ENCODE measurements at regions not wholly inside any gene's neighbourhood (a gene's known extent, or its start where the extent isn't known, plus 50 kb on each side); places are given as distances from the start of the nearest gene placed in this dataset.
"Not testable (repeated sequence)": the region's sequence is repeated elsewhere in the genome, so short reads cannot be mapped to it uniquely, and the experiment has no call there.

DNA sequence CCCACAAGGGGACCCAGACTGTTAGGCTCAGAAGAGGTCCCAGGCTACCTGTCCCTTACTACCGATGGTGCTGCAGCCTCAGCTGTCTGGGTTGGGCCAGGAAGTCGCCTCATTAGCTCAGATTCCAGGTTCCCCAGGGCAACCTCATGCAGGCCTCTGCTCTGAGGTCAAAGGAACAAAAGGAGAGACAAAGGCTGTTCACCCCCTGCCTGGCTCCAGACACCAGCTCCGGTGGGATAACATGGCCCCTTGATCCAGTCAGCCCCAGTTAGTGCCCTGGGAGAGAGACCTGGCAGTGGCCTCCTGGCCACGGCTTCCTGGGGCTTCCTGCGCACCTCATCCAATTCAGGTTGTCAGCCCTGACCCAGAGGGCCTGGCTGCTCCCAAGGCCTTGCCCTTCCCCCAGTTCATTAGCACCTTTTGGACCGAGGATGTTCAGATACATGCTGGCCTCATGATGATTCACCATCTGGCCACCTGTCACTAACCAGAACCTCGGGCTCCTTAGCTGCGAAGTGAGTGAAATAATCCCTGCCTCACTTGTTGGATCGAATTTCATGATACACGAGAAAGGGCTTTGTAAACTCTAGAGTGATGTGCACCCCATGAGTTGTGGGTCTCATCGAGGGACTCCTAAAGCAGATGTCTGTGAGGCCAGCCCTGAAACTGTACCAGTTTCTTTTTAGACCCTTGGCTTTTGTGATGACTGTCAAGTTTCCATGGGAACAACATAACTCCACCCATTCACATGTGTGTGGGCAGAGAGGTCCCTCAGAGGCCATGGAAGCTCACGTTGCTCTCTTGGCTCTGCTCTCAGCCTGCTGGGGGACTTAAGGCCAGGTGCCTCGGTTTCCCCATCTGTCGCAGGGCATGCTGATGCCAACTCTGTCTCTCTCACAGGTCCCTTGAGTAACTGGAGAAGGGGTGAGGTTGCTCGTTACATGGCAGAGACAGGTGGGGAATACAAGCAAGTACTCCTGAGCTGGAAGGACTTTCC is 79.5 kb upstream of the PCBD1 start:
- no peak for DNase-seq

DNA sequence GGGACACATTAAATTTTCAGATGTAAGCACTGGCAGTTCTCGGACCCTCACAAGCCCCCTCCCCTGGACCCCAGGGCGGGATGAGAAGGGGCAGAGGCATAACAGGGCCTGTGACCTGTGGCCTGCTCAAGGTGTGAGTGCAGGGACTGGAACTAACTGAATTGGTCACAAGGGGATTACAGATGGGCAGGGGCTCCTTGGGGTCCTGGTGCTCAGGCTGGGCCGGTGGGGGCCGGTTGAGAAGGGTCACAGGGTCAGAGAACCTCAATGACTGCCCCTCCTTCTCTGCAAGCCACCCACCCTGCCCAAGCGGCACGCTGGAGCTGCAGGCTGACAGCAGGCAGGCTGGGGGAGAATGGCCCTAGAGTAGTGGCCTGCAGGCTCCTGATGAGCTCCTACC is 80.8 kb upstream of the PCBD1 start:
- DNase-seq, result no peak

DNA sequence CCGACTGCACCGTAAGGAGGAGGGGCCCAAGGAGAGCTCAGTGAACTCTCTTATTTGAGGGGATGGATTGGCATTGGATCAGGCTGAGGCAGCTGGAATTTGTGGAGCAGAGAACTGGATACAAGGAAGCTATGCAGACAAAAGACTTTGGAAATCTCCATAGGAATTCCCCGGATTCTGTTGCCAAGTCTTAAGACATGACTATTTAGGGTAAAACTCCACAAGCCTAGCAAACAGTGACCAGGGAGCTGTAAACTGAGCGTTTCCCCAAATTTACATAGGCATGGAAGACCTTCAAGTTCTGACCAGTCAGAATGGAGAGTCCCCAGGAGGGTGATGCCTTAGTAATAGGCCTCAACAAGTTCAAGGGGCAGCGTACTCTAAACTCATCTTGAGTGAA is 82.5 kb upstream of the PCBD1 start:
- DNase-seq, result no peak

DNA sequence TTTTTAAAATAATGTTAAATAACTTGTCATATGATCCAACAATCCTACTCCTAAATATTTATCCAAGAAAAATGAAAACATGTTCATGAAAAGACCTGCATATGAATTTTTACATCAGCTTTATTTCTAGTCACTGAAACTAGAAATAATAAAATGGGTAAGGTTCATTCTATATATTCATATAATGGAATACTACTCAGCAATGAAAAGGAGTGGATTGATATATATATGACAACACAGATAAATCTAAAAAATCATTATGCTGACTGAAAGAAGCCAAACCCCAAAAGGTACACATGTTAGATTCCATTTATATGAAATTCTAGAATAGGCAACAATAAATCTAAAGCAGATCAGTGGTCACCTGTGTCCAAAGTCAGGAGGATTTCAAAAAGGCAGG is 84.9 kb upstream of the PCBD1 start:
- DNase-seq, result no peak

DNA sequence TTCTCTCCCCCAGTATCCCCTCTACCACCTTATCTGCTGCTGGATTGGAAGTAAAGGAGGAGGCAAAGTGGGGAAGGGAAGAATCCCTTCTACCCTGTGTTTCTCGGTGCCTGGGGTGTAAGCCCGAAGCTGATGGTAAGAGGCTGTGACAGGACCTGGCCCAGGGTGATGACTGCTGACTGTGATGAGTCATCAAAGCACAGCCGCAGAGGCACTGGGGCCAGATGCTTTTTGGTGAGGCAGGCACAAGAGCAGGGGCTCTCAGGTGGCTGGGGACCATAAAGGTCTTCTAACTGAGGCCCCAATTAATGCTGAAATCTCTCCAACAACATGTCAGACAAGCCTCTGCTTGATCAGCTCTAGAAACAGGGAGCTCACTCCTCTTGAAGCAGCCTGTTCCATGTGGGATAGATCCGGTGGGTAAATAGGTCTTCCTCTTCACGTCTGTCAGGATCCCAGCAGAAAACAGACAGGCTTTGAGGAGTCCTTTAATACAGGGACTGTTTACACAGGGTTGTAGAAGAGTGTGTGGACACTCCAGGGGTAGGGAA is 86.1 kb upstream of the PCBD1 start:
- no peak for DNase-seq

DNA sequence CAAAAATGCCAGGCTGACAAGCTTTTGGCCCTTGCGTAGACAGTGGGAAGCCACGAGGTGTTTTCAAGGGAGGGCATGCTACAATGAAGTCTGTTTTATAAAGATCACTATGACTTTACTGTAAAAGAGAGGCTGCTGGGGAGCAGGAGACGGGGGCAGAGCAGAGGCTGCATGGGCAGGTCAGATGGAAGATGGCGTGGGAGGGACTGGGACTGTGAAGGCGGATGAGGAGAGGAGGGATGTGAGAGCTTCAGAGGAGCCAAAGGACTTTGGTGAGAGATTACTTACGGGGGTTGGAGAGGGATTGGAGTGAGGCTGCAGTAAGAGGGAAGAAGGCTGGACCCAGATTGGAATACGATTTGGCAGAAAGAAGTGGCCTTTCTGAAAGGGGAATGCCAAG is 86.6 kb upstream of the PCBD1 start:
- no peak for DNase-seq

DNA sequence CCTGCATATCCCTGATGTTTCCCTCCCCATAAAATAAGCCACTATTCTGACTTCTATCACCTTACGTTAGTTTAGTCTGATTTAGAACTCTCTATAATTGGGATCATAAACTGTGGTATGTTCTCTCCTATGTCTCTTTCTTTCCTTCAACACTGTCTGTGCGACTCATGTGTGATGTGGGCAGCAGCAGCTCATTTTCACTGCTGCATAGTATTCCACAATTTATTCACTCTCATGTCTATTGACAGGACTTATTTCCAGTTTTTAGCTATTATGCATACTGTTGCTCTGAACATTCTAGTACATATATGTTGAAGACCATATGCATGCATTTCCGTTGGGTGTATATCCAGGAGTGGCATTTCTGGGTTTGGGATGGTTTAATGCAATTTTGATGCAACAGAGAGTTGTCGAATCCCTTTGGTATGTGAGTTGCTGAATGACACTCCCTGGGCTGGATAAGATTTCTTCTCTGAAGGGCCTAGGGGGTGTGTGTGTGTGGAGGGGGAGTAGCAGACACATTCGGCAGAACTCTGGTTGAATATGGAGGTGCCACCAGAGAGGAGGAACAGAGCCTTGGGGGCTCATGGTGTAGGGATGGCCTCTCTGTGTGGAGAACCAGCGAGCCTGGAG is 87.8 kb upstream of the PCBD1 start:
- DNase-seq, result no peak

DNA sequence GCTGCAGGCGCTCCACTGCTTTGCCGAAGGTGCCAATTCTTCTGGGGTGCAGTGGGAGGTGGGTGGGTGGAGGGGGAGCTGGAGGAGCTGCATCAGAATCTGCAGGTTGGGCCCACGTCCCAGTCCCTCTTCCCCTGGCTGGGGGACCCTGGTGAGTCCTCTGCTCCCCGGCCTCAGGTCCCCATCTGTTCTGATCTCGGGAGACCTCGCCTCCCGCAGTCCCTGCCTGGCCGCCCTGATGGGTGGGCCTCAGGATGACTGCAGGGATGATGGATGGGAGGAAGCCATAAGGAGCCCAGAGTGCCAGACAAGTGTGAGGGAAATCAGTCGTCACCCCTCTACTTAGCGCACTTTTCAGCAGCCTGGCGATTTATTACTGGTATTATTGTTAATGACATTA is 89.3 kb upstream of the PCBD1 start:
- DNase-seq, result no peak

DNA sequence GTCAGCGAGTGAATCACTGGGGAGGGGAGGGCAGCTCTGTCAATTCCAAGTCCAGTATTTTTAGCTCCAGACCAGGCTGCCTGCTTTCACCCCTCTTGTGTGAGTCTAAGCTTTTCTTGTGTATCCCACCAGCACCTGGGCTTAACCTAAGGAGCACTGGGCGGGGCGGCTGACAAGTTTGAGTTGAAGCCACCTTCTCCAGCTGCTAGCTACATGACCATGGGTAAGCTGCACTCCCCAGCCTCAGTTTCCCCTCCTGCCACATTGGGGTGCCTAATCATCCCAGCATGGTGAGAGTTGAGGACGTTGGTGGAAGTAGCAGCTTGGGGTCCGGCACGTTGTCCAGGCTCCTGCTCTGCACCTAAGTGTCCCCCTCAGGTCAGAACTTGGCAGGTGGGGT is 89.8 kb upstream of the PCBD1 start:
- no peak for DNase-seq

DNA sequence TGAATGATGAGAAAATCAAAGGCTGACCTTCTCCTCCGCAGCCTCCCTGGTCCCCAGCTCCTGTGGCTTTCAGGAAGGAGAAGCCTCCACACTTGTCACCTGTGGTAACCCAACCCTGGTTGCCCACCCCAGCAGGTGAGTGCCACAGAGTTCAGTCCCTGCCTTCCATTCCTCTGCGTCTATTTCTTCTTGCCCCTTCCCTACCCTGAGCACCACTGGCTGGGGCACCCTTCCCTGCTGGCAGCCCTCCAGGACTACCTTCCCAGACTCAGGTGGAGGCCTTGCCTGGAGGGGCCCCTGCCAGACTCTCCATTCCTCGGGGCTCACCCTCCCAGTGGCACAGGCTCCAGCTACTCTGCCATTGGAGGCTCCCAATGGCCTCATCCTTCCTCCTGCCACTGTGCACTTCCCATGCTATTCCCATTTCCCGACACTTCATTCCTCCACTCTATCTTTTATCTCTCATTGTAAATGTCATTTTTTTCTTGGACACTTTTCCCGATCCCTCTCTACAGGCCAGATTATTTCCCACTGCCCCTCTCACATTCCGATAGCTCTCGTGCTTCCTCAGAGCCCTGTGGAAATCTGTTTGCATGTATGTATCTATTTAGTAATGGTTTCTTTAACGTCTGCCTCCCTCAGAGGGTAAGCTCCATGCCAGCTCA is 90.6 kb upstream of the PCBD1 start:
- DNase-seq, result no peak

DNA sequence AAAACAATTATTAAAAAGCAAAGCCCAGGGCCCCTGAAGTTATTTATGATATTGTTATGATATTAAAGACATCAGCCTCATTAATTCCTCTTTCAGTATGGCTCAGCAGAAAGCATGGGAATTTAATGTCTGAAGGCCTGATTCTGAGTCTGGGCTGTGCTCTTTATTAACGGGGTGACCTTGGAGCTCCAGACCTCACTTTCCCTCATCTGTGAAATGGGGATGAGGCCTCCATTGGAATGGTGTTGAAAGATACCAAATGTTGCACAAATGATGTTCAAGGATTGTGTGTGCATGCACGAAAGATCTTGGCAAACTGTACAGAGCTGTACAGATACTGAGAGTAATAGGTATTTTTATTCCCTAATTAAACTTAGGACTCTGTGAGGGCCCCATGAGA is 92.3 kb upstream of the PCBD1 start:
- DNase-seq, result no peak

DNA sequence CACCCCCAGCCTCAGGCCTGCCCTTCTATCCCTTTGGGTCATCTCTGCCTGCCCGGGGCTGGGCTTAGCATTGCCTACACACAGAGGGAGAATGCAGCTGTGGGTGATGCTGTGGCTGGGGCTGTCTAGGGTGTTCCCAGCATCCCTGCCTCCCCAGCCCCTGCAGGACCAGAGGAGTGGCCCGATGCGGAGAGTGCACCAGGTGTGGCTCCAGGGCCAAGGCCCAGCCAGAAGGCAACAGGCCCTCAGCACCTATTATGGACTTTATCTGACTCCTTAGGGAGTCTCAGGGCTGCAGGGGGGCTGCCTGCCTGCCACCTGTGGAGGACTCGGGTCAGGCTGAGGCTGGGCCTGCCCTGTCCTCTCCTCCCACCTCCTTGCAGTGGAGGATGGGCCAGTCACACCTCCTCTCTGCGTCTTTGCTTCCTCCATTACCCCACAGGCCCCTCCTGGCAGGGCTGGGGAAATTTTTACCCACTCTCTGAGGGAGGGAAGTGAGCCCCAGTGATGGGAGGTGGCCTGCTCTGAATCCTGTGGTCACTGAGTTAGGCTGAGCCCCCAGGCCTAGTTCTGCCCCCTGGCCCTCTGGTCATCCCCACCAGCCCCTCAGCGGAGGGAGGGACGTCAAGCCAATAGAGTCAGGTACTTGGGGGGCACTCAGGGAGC is 92.9 kb upstream of the PCBD1 start:
- no peak for DNase-seq

DNA sequence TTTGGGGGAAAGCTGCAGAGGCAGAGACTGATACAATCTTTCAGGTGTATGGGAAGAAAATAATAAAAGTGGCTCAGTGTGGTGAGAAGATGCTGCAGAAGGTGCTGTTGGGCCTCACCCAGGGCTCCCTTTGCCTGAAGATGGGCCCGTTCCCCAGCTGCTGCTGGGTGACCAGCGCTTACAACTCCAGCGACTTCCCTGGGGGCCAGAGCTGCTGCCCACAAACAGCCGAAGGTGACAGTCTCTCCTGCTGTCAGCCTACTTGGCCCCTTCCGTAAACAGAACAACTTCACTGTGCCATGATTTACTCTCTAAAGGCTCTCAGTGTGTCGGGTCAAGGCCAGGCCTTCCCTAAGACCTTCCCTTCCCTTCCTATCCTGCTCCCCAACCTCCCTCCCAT is 93.6 kb upstream of the PCBD1 start:
- no peak for DNase-seq

DNA sequence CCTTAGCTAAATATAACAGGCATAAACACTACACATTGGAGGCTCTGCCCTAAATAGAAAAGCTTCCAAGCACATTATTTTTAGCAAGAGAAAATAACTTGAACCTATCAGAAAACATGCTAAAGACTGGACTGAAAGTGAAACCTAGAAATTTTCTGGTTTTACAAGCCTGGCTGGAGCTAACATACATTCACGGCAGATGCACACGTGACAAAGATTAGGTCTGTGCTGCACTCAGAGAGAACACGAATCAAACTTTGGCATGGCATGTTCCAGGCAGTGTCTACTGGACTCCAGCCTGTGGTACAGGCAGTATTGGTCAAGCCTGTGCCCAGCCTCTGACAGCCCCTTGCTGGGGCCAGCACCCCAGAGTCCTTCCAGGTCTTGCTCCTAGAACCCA is 94.1 kb upstream of the PCBD1 start:
- DNase-seq, result peak; percentile 9

DNA sequence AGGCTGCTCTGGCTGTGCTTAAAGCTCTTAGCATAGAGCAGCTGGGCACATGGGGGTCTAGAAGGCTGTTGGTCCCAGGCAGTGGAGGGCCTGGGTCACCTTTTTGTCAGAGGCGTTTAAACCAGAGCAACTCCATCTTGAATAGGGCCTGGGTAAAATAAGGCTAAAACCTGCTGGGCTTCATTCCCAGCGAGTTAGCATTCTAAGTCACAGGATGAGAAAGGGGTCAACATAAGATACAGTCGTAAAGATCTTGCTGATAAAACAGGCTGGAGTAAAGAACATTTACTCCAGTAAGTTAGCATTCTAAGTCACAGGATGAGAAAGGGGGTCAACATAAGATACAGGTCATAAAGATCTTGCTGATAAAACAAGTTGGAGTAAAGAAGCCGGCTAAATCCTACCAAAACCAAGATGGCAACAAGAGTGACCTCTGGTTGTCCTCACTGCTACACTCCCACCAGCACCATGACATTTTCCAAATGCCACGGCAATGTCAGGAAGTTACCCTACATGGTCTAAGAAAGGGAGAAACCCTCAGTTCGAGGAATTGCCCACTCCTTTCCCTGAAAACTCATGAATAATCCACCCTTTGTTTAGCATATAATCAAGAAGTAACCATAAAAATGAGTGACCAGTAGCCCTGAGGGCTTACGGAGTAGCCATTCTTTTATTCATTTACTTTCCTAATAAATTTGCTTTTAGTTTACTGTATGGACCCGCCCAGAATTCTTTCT is 96.8 kb upstream of the PCBD1 start:
- no peak for DNase-seq

DNA sequence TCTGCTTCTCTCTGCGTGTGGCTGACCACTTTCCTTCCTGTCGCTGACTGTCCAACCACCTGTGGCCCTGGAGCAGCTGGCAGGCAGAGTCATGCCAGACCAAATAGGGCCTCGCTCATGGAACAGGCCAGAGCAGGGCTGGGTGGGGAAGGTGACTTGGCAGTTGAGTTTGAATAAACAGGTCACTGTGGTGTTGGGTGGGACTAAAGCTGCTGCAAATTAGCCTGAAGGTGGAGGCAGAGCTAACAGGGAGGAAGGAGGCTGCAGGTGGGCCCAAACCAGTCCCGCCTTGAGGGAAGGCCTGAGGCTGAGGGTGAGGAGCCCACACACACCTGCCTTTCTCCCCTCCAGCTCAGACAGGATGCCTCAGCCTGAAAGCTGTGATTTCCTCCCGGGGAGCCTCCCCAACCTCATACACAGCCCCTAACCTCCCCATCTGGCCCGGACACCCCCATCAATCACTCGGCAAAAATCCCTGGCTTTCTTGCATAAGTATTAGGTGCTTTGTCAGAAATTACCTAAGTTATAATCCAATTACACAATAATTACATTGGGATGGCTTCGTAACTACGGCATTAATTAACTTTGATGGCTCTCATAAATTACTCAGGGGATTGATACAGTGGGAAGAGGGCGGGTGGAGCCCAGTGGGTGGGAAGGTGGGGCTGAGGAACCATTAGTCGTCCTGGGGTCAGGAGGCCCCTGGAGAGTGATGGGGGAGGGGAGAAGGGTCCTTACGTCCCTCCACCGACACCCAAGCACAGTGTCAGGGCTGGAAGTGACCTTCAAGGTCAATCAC is 97.7 kb upstream of the PCBD1 start:
- no peak for DNase-seq

DNA sequence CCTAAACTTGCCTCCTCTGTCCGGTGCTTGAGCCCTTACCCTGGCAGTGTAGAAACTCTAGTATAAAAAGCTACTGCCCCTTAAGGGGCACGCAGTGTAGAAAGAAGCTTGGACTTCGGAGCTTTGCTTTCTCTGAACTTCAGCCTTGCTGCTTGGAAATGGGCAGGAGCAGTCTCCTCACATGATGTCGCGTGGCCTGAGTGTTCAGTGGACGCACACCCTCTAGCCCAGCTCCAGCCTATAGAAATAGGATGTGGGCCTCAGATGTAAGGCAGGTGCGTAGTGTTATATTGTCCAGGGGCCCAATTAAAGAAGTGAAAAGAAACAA is 98.2 kb upstream of the PCBD1 start:
- no peak for DNase-seq

DNA sequence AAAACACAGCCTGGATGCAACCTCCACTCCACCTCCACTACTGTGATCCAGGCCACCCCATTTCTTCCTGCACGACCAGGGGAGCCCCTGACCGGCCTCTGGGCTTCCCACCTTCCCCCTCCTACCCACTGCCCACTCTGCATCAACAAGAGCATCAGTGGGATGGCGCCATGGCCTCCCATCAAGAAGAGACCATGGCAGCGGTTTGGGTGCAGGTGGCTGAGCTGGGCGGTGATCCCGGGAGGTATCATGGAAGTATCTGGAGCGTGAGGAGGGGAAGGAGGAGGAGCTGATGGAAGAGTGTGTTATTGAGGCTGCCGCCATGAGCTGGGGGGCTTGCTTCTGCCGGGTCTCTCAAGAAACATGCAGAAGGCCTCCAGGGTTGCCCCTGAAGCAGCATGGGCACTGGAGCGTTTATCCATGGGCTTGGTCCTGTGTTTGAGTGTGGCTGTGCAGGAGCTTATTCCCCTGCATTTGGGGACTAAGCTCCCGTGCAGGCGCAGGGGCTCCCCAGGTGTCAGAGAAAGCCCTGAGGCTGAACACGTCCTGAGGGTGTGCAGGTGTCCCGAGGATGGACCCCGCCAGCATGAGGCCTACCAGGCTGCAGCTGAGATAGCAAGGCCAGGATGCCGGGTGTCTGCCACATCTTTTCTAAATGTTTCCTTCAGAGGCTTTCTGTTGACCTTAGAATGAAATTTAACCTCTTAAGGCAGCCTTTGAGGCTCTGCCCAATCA is 99.2 kb upstream of the PCBD1 start:
- no peak for DNase-seq

DNA sequence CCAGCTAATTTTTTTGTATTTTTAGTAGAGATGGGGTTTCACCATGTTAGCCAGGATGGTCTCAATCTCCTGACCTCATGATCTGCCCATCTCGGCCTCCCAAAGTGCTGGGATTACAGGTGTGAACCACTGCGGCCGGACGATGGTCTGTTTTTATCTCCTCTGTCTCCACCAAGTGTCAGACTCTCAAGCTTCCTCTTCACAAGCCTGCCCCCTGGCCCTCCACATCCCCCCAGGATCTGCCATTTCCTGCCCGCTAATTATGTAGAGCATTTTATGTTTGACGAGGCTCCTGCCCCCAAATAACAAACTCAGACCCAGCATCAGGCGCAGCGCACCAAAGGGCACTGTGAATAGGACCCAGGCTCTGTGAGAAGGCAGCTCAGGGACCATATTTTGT is 101.8 kb upstream of the PCBD1 start:
- not testable (repeated sequence) for DNase-seq

DNA sequence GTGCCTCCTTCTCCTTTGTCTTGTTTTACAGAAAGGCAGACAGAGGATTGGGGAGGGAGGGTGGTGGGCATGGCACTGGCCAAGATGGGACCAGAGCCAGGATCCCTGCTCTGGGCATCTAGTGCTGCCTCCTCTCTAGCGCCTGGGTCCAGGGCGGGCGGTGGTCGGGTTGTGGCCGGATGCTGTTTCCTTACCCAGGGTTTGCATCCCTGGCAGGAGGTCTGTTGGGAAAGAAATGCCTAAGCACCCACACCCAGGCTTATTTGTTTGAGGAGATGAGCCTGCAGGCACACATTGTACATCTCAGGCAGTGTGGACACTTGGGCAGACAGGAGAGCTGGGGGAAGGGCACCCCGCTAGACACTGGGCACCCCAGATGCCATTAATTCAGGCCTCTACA is 102.3 kb upstream of the PCBD1 start:
- DNase-seq, result no peak
